Omental fat pad (tissue), 3 donors: ENCODE measurements at regions not wholly inside any gene's neighbourhood (a gene's known extent, or its start where the extent isn't known, plus 50 kb on each side); places are given as distances from the start of the nearest gene placed in this dataset.

Experiments
- ATAC-seq: fragments of 150-250 bp; one replicate; pipeline ENCODE4 v1.9.1; 2016; ENCODE audit warnings: mild to moderate bottlenecking, moderate library complexity; ENCODE audit not compliant: low FRiP score
- DNase-seq: peaks from one replicate; pipeline ENCODE4 v3.0.0-alpha.2; 2019; ENCODE audit warnings: low spot score
- TF ChIP-seq, protein P1 (sequence below), 3 donors: fragments of 450-650 bp; IDR thresholded peaks; one replicate each; pipeline ENCODE4 v1.5.1; 2016 to 2017; ENCODE audit warnings: antibody characterized with exemption in 3 of 3, mild to moderate bottlenecking in 3 of 3, moderate library complexity in 2 of 3

DNA sequence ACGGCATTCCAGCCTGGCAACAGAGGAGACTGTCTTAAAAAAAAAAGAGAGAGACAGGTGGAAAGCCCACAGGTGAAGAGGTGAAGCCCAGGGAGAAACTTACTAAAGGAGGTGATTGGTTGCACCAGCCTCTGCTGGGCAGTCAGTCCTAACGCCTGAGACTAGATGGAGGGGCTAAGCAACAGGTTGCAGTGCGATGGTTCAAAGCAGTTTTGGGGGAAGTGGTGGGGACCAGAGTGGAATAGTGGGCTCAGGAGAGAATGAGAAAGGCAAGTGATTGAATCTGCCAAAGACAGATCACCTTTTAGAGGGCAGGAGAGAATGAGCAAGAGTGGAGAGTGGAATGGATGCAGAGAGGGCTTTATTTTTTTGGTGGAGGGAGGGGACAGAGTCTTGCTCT lies 100.0 kb upstream of the KCTD7 start:
- ATAC-seq (no peak), DNase-seq (no peak)
- TF ChIP-seq, protein P1, sequence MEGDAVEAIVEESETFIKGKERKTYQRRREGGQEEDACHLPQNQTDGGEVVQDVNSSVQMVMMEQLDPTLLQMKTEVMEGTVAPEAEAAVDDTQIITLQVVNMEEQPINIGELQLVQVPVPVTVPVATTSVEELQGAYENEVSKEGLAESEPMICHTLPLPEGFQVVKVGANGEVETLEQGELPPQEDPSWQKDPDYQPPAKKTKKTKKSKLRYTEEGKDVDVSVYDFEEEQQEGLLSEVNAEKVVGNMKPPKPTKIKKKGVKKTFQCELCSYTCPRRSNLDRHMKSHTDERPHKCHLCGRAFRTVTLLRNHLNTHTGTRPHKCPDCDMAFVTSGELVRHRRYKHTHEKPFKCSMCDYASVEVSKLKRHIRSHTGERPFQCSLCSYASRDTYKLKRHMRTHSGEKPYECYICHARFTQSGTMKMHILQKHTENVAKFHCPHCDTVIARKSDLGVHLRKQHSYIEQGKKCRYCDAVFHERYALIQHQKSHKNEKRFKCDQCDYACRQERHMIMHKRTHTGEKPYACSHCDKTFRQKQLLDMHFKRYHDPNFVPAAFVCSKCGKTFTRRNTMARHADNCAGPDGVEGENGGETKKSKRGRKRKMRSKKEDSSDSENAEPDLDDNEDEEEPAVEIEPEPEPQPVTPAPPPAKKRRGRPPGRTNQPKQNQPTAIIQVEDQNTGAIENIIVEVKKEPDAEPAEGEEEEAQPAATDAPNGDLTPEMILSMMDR (IDR thresholded peaks at IDR 0.05): no peak

DNA sequence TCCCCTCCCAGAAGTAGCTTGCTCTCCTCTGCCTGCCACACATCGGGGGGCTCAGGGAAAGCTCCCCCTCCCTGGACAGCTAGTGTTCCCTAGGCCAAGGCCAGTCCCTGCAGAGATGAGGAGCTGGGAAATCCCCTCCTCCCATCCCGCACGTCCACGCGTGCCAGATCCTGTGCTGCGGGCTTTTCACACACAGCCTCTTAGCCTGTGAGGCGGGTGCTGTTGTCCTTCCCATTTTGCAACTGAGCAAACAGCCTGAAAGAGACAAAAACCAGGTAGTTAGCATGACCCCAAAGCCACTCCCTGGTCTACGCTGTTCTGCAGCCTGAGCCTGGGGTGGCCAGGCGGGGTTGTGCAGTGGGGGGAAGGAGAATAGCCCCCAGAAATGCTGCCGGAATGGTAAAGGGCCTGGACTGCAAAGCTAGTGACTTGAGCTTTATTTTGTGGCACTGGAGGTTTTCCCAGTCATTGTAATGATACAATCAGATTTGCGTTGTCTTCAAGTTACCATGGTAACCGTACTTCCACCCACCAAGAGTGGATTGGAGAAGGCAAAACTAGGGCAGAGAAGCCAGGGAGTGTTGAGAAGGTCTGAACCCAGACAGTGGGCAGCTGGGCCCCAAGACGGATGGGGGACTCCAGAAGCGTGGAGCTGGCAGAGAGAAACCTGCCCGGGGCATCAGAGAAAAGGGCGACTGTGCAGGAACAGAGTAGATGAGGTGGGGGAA lies 98.6 kb upstream of the KCTD7 start:
- TF ChIP-seq, protein P1 (IDR thresholded peaks at IDR 0.05): no peak
- no peak for ATAC-seq

DNA sequence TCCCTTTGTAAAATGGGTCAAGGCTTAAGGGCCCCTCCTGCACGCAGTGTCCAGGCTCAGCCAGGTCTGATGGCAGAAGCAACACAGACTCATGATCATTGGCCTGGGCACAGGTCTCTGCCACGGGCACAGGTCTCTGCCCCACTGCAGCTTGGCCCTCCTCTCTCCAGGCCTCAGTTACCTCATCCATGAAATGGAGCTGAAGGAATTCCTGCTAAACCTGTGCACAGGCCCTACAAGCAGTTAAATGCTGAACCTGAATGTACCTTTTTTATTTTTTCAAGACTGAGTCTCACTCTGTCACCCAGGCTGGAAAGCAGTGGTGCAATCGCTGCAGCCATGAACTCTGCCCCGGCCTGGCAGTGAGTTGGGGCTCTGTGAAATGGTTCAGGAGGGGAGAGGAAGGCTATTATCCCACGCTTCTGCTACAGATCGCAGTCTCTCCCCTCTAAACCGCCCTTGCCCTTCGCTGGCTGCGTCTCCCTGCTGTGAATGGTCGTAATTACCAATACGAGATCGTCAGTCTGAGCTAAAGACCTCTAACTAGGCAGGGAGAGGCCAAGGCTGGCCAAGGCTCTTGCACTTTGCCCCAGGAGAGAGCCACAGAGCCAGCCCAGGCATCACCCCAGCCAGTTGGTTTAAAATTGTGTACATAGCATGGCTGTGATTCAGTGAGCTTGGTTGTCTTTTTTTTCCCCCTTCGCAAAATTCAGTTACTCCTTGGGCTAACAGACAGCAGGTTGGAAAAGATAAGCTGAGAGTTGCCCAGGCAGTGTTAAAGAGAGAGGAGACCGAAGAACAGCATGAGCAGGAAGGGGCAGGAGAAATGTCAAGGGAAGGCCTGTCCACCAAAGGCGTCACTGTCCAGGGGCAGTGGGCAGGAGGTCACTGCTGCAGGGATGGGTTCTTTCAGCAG lies 93.0 kb upstream of the KCTD7 start:
- TF ChIP-seq, protein P1 (IDR thresholded peaks at IDR 0.05): no peak
- DNase-seq (no peak), ATAC-seq (no peak)

More for the DNA sequence above, 98.6 kb upstream of the KCTD7 start:
- DNase-seq: no peak

DNA sequence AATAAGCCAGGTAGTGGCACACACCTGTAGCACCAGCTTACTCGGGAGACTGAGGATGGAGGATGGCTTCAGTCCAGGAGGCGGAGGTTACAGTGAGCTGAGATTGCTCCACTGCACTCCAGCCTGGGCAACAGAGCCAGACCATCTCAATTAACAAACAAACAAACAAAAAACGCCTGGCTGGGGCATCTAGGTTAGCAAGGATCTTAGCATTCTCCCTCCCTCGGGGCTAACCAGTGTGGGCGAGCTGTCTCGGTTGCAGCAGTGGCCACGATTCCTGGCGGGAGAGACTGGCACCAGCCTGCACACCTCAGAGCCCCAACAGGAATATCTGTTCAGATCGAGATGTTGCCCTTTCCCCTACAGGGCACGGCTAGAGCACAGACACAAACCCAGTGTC lies 91.3 kb upstream of the KCTD7 start:
- ATAC-seq (no peak), DNase-seq (no peak)
- TF ChIP-seq, protein P1 (IDR thresholded peaks at IDR 0.05): no peak

DNA sequence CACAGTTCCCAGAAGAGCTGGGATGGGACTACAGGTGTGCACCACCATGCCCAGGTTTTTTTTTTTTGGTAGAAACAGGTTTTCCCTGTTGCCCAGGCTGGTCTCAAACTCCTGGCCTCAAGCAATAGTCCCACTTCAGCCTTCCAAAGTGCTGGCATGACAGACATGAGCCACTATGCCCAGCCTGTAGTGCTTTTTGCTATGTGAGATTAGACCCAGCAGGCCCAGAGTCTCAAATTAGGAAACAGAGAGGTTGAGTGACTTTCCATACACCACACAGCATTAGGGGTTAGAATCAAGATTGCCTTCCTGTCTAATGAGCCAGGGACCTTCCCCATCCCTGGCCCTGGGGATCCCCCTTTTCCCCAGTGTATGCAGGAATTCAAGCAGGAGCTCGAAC lies 90.8 kb upstream of the KCTD7 start:
- TF ChIP-seq, protein P1 (IDR thresholded peaks at IDR 0.05): no peak
- no peak for ATAC-seq
- DNase-seq: no peak

DNA sequence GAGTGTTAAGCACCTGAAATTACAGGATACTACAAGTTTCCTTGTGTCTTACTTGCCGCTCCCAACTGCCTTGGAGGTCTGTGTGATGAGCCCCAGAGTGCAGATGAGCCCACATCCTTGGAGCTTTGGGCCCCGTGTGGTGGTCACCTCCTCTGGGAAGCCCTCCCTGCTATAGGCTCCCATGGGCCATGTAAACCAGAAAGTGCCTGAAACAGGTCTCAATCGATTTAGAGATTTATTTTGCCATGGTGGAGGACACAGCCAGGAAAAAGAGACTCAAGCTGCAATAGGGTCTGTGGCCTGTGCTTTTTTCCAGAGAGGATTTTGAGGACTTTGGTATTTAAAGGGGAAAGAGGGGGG lies 89.4 kb upstream of the KCTD7 start:
- TF ChIP-seq, protein P1 (IDR thresholded peaks at IDR 0.05): no peak
- no peak for ATAC-seq
- DNase-seq: no peak
